ENCODE measurements at regions not wholly inside any gene's neighbourhood (a gene's known extent, or its start where the extent isn't known, plus 50 kb on each side); places are given as distances from the start of the nearest gene placed in this dataset.

- DNase-seq: no peak
Measured at GRCh38 chr10:129320340-129320739, 146.7 kb upstream of the MGMT start.

DNA sequence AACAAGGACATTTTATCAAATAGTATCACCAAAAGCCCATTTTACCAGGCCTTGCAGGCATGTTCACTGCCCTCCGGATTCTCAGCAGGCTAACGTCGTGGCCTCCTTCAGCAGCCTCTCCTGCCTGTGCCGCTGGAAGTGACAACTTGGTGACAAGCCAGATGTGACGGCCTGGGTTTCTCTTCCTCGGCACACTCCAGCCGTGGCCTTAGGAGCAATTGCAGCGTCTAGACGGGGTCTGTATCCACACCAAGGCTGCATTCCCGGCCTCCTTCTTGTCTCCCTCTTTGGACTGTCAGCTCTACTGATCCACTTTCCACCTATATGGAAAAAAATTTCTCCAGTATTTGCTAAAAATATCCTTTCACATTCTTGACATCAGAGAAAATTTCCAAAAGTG is 145.3 kb upstream of the MGMT start:
- DNase-seq: no peak

GRCh38 chr10:129322933-129323820 is 143.9 kb upstream of the MGMT start:
- no peak for DNase-seq

DNA sequence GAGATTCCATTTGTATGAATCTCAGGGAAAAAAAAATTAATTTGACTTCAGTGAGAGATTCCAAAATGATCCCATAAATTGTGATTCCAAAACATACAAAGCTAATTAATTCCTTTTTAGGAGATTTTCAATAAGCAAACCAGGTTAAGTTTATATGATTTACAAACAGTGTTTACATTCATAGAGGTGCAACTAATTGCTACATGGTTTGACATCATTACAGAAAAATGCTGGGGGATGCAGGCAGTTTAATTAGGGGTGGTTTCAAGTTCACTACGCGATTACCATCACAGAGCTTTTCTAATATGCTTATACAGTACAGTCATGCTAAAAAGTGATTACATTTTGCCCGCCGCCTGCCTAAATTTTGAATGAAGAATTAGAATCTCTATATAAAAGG is 143.2 kb upstream of the MGMT start:
- no peak for DNase-seq

DNA sequence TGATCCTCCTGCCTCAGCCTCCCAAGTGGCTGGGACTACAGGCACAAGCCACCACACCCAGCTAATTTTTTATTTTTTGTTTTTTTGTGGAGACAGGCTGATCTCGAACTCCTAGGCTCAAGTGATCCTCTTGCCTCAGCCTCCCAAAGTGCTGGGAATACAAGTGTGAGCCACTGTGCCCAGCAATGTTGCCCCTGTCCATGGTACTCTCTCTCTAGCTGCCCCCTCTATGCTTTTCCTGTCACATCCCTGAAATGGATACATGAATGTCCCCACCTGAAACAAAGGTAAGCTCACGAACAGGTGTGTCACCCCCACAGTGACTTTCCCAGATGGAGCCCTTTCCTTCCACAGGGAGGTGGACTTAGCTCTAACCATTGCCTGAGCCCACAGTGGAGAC is 141.1 kb upstream of the MGMT start:
- DNase-seq: no peak

DNA sequence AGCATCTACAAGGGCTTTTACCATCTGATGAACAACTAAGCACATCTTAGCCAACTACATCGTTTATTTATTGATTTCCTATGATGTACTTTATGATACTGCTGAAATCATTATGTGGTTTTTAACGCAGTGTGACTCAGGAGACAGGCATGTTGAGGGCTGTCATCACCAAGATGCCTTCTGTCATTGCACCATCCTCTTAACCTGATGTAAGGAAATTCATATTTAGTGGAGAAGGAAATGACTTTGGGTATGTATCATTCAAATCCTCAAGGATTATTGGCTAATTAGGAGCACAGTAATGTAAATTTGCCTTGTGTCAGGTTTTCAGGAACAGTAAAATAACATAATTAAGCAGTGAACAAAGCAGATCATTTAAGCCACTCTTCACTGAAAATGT is 138.5 kb upstream of the MGMT start:
- DNase-seq: no peak

GRCh38 chr10:129329385-129330055 is 137.5 kb upstream of the MGMT start:
- no peak for DNase-seq

DNA sequence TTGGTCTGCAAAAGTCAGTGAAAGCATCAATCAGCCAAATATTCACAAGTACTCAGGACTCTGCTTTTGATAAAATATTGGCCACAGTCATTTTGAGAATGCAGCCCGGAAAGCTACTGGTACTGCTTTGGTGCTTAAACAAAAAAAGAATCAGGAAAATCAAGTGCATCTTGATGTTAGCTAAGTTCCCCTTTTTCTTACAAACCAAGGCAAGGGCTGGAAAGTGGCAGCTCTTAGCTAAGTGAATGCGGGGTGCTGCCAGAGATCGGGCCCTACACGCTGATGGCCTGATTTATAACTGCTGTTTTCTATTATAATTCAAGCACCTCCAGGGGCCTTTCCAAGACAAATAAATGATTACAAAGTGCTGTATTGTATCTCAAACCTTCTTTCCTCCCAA is 136.8 kb upstream of the MGMT start:
- no peak for DNase-seq

DNA sequence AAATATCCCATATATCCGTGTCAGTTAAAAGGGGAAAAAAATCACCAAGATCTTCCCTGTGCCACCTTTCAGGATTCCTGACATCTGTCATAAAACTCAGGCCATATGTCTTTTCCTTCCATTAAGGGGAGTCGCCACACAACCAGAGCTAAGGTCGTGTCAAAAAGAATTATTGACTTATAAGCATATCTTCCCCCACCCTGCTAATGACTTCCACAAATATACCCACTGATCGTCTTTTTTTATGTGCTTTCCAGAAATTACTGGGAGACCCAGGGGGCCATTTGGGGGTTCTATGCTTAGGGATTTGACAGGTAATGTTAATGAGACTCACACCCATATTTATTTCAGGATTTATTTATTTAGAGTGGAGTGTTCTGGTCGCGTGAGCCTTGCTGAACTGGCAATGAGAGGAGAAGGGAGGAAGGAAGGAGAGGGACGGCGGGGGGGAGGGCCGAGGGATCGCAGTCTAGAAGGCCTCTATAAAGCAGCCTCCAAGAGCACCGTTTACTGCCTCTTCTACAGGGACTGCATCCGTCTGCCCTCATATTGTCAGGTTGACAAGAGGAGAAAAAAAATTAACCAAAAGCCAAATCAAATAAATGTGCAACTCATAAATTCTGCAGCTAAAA is 135.7 kb upstream of the MGMT start:
- DNase-seq: no peak

GRCh38 chr10:129331839-129332220 is 135.2 kb upstream of the MGMT start:
- DNase-seq: no peak

DNA sequence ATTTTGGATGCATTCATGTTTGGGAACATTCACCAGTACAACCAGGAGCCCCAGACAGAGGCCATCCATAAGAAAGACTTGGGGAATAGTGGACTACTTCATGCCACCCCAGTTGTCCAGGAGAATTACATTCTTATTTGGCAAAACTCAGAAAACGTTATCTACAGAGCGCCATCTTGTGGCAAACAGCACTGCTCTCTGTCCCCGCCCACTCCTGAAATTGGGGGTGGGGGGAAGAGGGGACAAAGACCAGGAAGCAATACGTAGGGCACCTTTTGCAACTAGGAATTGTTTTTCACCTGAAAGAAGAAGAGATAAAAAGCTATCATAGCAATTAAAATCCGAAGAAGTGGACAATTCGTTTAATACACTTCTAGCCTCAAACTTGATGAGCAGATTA is 134.6 kb upstream of the MGMT start:
- DNase-seq: no peak

DNA sequence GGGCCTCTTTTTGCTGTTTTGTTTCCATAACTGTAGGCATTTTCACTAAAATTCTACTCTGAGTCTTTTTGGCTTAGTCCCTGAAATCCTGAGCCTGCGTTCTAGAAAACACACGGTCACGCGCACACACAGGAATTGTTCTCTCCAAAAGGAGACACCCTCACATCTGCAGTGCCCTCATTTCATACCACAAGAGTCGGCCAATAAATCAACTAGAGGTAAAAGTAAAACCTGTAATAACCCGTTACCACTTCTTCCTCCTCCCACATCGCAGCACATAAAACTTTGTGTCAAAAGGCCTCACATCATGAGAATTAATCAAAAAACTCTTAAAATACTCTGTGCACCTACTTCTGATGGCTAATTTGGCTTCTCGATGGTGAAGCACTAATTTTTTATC is 133.3 kb upstream of the MGMT start:
- DNase-seq: no peak

GRCh38 chr10:129334266-129334665 is 132.8 kb upstream of the MGMT start:
- DNase-seq: no peak

- no peak for DNase-seq
Measured at GRCh38 chr10:129335396-129335795, 131.6 kb upstream of the MGMT start.

- no peak for DNase-seq
Measured at GRCh38 chr10:129335942-129336341, 131.1 kb upstream of the MGMT start.

GRCh38 chr10:129339191-129339590 is 127.8 kb upstream of the MGMT start:
- no peak for DNase-seq

DNA sequence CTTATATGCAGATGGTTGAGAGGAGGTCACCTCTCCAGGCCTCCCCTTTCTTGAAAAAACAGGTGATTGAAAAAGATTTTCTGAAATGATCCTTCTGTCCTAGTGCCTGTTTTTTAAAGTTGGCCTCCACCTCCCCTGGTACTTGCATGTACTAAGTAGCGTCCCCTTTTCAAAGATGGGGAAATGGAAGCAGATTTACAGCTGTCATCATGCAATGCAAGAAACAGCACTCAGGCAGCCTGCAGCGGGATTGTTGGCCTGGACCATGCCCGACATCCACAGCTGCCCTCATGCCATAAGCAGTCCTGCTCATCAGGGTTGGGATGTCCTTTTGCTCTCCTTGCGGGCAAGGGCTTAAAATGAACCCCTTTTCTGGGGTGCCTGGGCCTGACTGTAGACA is 127.2 kb upstream of the MGMT start:
- DNase-seq: no peak

DNA sequence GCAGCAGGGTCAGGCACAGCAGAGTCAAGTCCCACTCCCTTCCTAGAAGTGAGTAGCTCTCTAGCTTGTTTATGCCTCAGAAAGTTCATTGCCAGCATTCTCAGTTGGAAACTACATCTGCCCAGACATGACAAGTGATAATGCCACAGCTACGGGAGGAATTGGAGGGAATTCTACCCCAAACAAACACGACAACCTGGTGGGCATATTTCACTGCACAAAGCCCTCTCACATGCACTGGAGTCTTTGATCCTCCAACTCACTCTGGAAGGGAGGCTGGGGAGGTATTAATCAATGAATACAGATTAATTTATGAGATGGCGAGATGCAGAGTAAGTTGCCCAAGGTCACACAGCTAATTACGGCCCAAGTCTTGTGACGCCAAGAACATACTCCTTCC is 126.0 kb upstream of the MGMT start:
- DNase-seq: no peak

GRCh38 chr10:129342385-129342784 is 124.7 kb upstream of the MGMT start:
- DNase-seq: no peak

DNA sequence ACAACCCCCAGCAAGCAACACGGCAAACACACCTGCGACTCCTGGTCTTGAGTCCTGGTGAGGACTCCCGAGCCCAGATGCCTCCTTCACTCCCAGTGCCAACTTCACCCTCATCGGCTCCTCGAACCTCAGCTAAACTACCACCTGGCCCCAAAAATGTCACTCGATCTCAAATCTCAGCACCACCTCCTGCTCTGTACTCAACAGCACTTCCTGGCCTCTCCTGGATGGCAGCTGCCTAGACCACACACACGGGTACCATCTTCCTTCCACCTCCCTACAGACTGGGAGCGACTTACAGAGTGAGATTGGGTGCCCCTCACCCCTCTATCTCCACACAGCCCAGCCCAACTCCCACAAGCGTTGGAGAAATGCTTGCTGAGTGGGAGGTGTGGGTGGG is 123.9 kb upstream of the MGMT start:
- no peak for DNase-seq

- no peak for DNase-seq
Measured at GRCh38 chr10:129344103-129344502, 122.9 kb upstream of the MGMT start.

DNA sequence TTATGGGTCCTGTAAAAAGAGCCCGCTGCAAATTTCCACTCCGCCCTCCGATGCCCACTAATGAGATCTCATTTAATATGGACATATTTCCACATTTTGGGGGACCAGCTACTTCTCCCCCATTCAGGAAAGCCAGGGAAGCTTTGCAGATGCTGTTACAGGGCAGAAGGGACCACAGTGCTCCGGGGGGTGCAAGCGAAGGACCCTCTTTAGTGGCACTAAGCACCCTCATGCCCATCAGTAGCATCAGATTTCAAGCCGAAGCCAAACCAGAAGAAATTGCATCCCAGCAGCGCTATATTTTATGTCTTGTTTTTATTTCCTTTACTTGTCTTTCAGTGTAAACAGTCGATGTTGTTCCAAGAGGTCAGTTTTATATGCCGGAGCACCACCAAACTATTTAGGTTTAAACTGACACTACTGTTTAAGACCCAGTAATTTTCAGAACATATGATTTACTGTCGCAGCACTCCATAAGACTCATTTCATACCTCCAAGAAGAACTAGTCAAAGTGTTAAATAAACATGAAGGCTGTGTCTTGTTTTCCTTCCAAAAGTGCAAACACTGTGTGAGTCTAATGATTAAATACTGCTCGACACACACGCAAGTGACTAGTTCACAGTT is 122.2 kb upstream of the MGMT start:
- DNase-seq: no peak

- DNase-seq: no peak
Measured at GRCh38 chr10:129345763-129346162, 121.3 kb upstream of the MGMT start.

All from muscle of back (tissue), 3 donors.